Skeletal muscle satellite cell (primary cell): ENCODE measurements at regions not wholly inside any gene's neighbourhood (a gene's known extent, or its start where the extent isn't known, plus 50 kb on each side); places are given as distances from the start of the nearest gene placed in this dataset.
A peak's percentile ranks its signal among the peaks of the same experiment; 100 is the strongest.

ENCODE experiments used
- H3K27me3 ChIP-seq: 2 replicates; pipeline ENCODE4 v1.7.0; 2013; ENCODE audit warnings: low read length; ENCODE audit not compliant: control insufficient read depth, insufficient read depth
- H3K36me3 ChIP-seq: 2 replicates; pipeline ENCODE4 v1.7.0; 2013; ENCODE audit warnings: mild to moderate bottlenecking, control low read depth, low read length; ENCODE audit not compliant: insufficient read depth
- H3K4me1 ChIP-seq: 2 replicates; pipeline ENCODE4 v1.7.0; 2013; ENCODE audit warnings: low read length; ENCODE audit not compliant: control insufficient read depth, insufficient read depth
- H3K4me2 ChIP-seq: 2 replicates; pipeline ENCODE4 v1.7.0; 2013; ENCODE audit warnings: mild to moderate bottlenecking, low read length
- H3K4me3 ChIP-seq: 2 replicates; pipeline ENCODE4 v1.7.0; 2013; ENCODE audit warnings: low read length
- H3K9ac ChIP-seq: 2 replicates; pipeline ENCODE4 v1.7.0; 2013; ENCODE audit warnings: mild to moderate bottlenecking, low read depth, low read length, moderate library complexity
- H3K9me3 ChIP-seq: replicated peaks from 2 replicates; pipeline ENCODE4 v1.7.0; 2013; ENCODE audit warnings: mild to moderate bottlenecking, control low read depth, low read length

GRCh38 chr9:130770093-130770492, 65.0 kb upstream of the ABL1 start:
- Histone ChIP-seq H3K36me3 (no peaks in the 10 kb centered on the region), H3K27me3 (no peaks in the 10 kb centered on the region), H3K9me3 (no peaks in the 10 kb centered on the region), H3K9ac (no peak overlapping the region), H3K4me2 (no peak overlapping the region), H3K4me3 (no peak overlapping the region), H3K4me1 (peaks cover 12% of the 10 kb centered on the region)

GRCh38 chr9:130770679-130771442, 64.2 kb upstream of the ABL1 start:
- Histone ChIP-seq H3K9me3 (no peaks in the 10 kb centered on the region), H3K4me2 (no peak overlapping the region), H3K4me1 (peaks cover 10% of the 10 kb centered on the region), H3K36me3 (no peaks in the 10 kb centered on the region), H3K27me3 (no peaks in the 10 kb centered on the region), H3K4me3 (no peak overlapping the region), H3K9ac (peak overlapping the region; percentile 18)

GRCh38 chr9:130772185-130772584, 62.9 kb upstream of the ABL1 start:
- no peaks in the 10 kb centered on the region for H3K36me3 ChIP-seq
- peaks cover 13% of the 10 kb centered on the region for H3K4me1 ChIP-seq
- no peak overlapping the region for H3K4me3 ChIP-seq
- no peaks in the 10 kb centered on the region for H3K9me3 ChIP-seq
- no peak overlapping the region for H3K4me2 ChIP-seq
- no peak overlapping the region for H3K9ac ChIP-seq
- H3K27me3 ChIP-seq = no peaks in the 10 kb centered on the region

- Histone ChIP-seq H3K9ac (no peak overlapping the region), H3K4me2 (no peak overlapping the region), H3K4me1 (peaks cover 11% of the 10 kb centered on the region), H3K9me3 (no peaks in the 10 kb centered on the region), H3K36me3 (no peaks in the 10 kb centered on the region), H3K4me3 (no peak overlapping the region), H3K27me3 (no peaks in the 10 kb centered on the region)
Observed at GRCh38 chr9:130774183-130774582, 60.9 kb upstream of the ABL1 start.

GRCh38 chr9:130775336-130775991, 59.6 kb upstream of the ABL1 start:
- Histone ChIP-seq H3K36me3 (no peaks in the 10 kb centered on the region), H3K4me3 (no peak overlapping the region), H3K4me2 (peak overlapping the region; percentile 4), H3K9ac (peak overlapping the region; percentile 44), H3K4me1 (peaks cover 23% of the 10 kb centered on the region), H3K9me3 (no peaks in the 10 kb centered on the region), H3K27me3 (no peaks in the 10 kb centered on the region)

- no peaks in the 10 kb centered on the region for H3K36me3 ChIP-seq
- H3K4me3 ChIP-seq = no peak overlapping the region
- no peaks in the 10 kb centered on the region for H3K9me3 ChIP-seq
- H3K4me2 ChIP-seq = no peak overlapping the region
- peaks cover 49% of the 10 kb centered on the region for H3K4me1 ChIP-seq
- no peaks in the 10 kb centered on the region for H3K27me3 ChIP-seq
- no peak overlapping the region for H3K9ac ChIP-seq
Observed at GRCh38 chr9:130779153-130779855, 55.8 kb upstream of the ABL1 start.

- H3K4me1 ChIP-seq = peaks cover 49% of the 10 kb centered on the region
- peak overlapping the region; percentile 73 for H3K4me2 ChIP-seq
- no peaks in the 10 kb centered on the region for H3K9me3 ChIP-seq
- H3K36me3 ChIP-seq = no peaks in the 10 kb centered on the region
- peak overlapping the region; percentile 25 for H3K4me3 ChIP-seq
- H3K9ac ChIP-seq = peak overlapping the region; percentile 79
- H3K27me3 ChIP-seq = no peaks in the 10 kb centered on the region
Observed at GRCh38 chr9:130780415-130780814, 54.6 kb upstream of the ABL1 start.

- Histone ChIP-seq H3K36me3 (no peaks in the 10 kb centered on the region), H3K9me3 (no peaks in the 10 kb centered on the region), H3K4me3 (peak overlapping the region; percentile 33), H3K4me2 (peak overlapping the region; percentile 73), H3K27me3 (no peaks in the 10 kb centered on the region), H3K4me1 (peaks cover 46% of the 10 kb centered on the region), H3K9ac (peak overlapping the region; percentile 79)
Observed at GRCh38 chr9:130780865-130781504, 54.1 kb upstream of the ABL1 start.

GRCh38 chr9:130781569-130781968, 53.5 kb upstream of the ABL1 start:
- Histone ChIP-seq H3K36me3 (no peaks in the 10 kb centered on the region), H3K4me3 (peak overlapping the region; percentile 33), H3K9me3 (no peaks in the 10 kb centered on the region), H3K4me2 (peak overlapping the region; percentile 73), H3K4me1 (peaks cover 40% of the 10 kb centered on the region), H3K27me3 (no peaks in the 10 kb centered on the region), H3K9ac (peak overlapping the region; percentile 68)

GRCh38 chr9:130782886-130783530, 52.0 kb upstream of the ABL1 start:
- H3K27me3 ChIP-seq = no peaks in the 10 kb centered on the region
- H3K4me3 ChIP-seq = no peak overlapping the region
- H3K9ac ChIP-seq = no peak overlapping the region
- H3K36me3 ChIP-seq = no peaks in the 10 kb centered on the region
- H3K4me1 ChIP-seq = peaks cover 39% of the 10 kb centered on the region
- no peaks in the 10 kb centered on the region for H3K9me3 ChIP-seq
- no peak overlapping the region for H3K4me2 ChIP-seq

GRCh38 chr9:130785053-130785452, 50.0 kb upstream of the ABL1 start:
- H3K9ac ChIP-seq = no peak overlapping the region
- no peaks in the 10 kb centered on the region for H3K27me3 ChIP-seq

More at GRCh38 chr9:130785053-130785452, 50.0 kb upstream of the ABL1 start:
- Histone ChIP-seq H3K9me3 (no peaks in the 10 kb centered on the region), H3K4me1 (peaks cover 30% of the 10 kb centered on the region), H3K4me3 (no peak overlapping the region), H3K36me3 (no peaks in the 10 kb centered on the region), H3K4me2 (no peak overlapping the region)
